ENCODE measurements at regions not wholly inside any gene's neighbourhood (a gene's known extent, or its start where the extent isn't known, plus 50 kb on each side); places are given as distances from the start of the nearest gene placed in this dataset.
"Not testable (repeated sequence)": the region's sequence is repeated elsewhere in the genome, so short reads cannot be mapped to it uniquely, and the experiment has no call there.

DNA sequence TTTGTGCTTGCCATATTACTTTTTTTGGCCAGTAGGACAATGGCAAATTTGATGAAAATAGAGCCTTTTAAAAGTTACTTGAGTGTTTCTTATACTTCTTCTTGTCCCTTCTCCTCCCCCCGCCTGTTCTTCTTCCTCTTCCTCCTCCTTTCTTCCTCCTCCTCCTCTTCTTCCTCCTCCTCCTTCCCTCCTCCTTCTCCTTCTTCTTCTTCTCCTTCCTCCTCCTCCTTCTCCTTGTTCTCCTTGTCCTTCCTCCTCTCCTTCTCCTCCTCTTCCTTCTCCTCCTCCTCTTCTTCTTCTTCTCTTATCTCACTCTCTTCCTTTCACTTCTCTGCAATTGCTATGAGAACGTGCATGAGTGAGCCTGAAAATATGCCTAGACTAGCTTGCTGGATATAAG is 466.2 kb upstream of the NR5A2 start:
- Mint-ChIP-seq H3K4me1 (ENCODE audit: low read depth) (no peaks in the 10 kb centered on the region), H3K9me3 (no peaks in the 10 kb centered on the region), H3K36me3 (ENCODE audit: low read depth) (no peaks in the 10 kb centered on the region), H3K27me3 (ENCODE audit: low read depth) (peaks cover 22% of the 10 kb centered on the region), H3K27ac (no peak overlapping the region), H3K4me3 (no peak overlapping the region)

DNA sequence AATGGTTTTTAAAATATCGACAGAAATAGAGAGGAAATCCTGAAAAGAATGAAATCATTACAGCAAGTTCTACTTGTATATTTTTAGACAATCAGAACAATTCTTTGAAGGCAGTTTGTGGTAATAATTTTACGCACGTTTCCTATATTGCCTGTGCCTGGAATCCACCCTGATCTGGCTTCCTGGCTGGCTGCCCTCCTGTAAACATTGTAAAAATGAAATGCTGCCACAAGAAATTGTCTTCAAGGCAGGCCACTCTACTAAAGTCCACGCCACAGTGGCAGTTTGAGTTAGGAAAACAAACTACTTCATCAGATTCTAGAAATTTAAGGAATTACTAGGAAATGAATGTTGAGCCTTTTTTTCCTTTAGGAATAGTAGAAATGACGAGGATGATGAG is 454.5 kb upstream of the NR5A2 start:
- Mint-ChIP-seq H3K4me1 (ENCODE audit: low read depth) (no peaks in the 10 kb centered on the region), H3K9me3 (no peaks in the 10 kb centered on the region), H3K27me3 (ENCODE audit: low read depth) (peaks cover 21% of the 10 kb centered on the region), H3K27ac (no peak overlapping the region), H3K36me3 (ENCODE audit: low read depth) (no peaks in the 10 kb centered on the region), H3K4me3 (no peak overlapping the region)

DNA sequence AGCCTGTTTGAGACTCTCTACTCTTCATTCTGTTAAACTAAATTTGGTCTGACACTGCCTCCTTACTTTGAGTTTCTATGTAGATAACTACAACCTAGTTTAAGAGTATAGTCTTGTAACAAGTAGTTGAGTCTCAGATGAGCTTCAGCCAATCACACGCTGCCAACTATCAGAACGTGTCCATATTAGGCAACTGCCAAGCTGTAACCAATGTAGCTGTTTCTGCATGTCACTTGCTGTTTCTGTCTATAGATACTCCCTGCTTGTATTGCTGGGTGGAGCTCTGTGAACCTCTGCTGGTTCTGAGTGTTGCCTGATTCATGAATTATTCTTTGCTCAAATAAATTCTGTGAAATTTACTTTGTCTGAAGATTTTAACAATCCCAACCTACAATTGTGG is 452.6 kb upstream of the NR5A2 start:
- no peak overlapping the region for H3K4me3 Mint-ChIP-seq
- H3K9me3 Mint-ChIP-seq, result no peaks in the 10 kb centered on the region
- no peak overlapping the region for H3K27ac Mint-ChIP-seq
- H3K36me3 Mint-ChIP-seq (ENCODE audit: low read depth), result no peaks in the 10 kb centered on the region
- H3K4me1 Mint-ChIP-seq (ENCODE audit: low read depth), result no peaks in the 10 kb centered on the region
- H3K27me3 Mint-ChIP-seq (ENCODE audit: low read depth), result peaks cover 21% of the 10 kb centered on the region

DNA sequence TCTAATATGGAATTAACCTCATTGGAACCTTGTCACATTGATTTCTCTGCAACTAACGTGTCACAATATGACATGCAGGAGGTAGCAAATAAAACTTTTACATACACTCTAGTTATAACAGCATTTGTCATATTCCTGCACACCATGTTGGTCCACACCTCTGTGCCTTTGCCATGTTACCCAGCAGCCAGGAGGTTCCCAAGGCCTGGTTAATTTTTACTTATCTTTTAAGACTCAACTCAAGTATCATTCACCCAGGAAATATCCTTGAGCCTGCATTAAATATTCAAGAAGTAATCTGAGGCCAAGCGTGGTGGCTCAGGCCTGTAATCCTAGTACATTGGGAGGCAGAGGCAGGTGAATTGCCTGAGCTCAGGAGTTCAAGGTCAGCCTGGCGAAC is 447.2 kb upstream of the NR5A2 start:
- no peak overlapping the region for H3K4me3 Mint-ChIP-seq
- peaks cover 13% of the 10 kb centered on the region for H3K27me3 Mint-ChIP-seq (ENCODE audit: low read depth)
- no peaks in the 10 kb centered on the region for H3K36me3 Mint-ChIP-seq (ENCODE audit: low read depth)
- H3K9me3 Mint-ChIP-seq, result no peaks in the 10 kb centered on the region
- no peak overlapping the region for H3K27ac Mint-ChIP-seq
- H3K4me1 Mint-ChIP-seq (ENCODE audit: low read depth), result no peaks in the 10 kb centered on the region

DNA sequence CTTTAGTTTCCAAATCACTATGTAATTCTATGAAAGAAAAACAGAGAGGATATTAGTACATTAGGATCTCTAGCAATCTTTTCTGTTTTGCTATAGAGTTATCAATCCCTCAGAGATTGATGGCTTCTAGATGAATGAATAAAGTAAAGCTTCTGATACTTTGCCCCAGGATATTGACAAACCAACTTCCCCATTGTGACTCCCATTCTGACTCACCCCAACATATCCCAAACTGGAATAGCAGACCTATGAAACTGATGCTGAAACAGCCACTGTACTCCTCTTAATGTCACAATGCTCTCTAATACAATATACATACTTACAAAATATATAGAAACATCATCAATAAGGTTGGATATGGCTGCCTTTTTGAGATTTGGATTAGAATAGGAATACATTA is 442.1 kb upstream of the NR5A2 start:
- H3K27me3 Mint-ChIP-seq (ENCODE audit: low read depth), result peaks cover 9% of the 10 kb centered on the region
- no peaks in the 10 kb centered on the region for H3K9me3 Mint-ChIP-seq
- no peaks in the 10 kb centered on the region for H3K36me3 Mint-ChIP-seq (ENCODE audit: low read depth)
- no peak overlapping the region for H3K4me3 Mint-ChIP-seq
- H3K4me1 Mint-ChIP-seq (ENCODE audit: low read depth), result peaks cover 3% of the 10 kb centered on the region
- no peak overlapping the region for H3K27ac Mint-ChIP-seq

DNA sequence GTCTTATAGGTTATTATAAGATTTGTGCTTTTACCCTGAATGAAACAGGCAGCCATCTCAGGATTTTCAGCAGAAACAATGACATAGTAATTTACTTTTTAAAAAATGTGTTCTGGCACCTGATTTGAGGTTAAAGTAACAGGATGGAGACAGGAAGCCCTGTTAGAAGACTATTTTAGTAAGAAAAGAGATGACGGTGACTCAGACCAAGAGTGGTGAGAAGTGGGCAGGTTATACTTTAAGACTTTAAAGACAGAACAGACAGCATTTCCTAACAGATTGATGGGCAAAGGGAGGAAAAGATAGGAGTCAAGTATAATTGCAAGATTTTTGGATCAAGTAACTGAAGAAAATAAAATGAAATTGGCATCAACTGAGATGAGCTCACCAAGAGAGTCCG is 436.8 kb upstream of the NR5A2 start:
- H3K36me3 Mint-ChIP-seq (ENCODE audit: low read depth), result no peaks in the 10 kb centered on the region
- no peaks in the 10 kb centered on the region for H3K9me3 Mint-ChIP-seq
- H3K4me1 Mint-ChIP-seq (ENCODE audit: low read depth), result peaks cover 10% of the 10 kb centered on the region
- no peak overlapping the region for H3K27ac Mint-ChIP-seq
- H3K27me3 Mint-ChIP-seq (ENCODE audit: low read depth), result no peaks in the 10 kb centered on the region
- H3K4me3 Mint-ChIP-seq, result no peak overlapping the region

DNA sequence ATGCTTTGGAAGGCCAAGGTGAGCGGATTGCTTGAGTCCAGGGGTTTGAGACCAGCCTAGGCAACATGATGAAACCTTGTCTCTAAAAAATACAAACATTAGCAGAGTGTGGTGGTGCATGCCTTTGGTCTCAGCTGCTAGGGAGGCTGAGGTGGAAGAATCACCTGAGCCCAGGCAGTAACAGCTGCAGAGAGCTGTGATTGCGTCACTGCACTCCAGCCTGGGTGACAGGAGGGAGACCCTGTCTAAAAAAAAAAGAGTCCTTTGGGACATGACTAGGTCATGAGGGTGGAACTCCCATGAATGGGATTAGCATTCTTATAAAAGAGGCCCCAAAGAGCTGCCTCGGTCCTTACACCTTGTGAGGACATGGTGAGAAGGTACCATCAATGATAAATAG is 436.0 kb upstream of the NR5A2 start:
- Mint-ChIP-seq H3K4me3 (no peak overlapping the region), H3K4me1 (ENCODE audit: low read depth) (peaks cover 10% of the 10 kb centered on the region), H3K27ac (no peak overlapping the region), H3K27me3 (ENCODE audit: low read depth) (no peaks in the 10 kb centered on the region), H3K9me3 (no peaks in the 10 kb centered on the region), H3K36me3 (ENCODE audit: low read depth) (no peaks in the 10 kb centered on the region)

DNA sequence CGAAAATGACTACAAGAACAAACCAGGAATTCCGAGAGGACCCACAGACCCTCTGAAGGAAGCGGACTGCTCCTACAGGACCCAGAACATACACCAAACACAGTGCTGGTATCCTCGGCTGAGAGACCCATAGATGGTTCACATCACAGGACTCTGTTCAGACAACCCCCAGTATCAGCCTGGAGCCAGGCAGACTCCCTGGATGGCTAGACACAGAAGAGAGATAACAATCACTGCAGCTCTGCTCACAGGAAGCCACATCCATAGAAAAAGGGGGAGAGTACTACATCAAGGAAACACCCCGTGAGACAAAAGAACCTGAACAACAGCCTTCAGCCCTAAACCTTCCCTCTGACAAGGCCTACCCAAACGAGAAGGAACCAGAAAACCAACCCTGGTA is 434.0 kb upstream of the NR5A2 start:
- Mint-ChIP-seq H3K4me1 (ENCODE audit: low read depth) (peaks cover 10% of the 10 kb centered on the region), H3K27ac (no peak overlapping the region), H3K36me3 (ENCODE audit: low read depth) (no peaks in the 10 kb centered on the region), H3K9me3 (no peaks in the 10 kb centered on the region), H3K4me3 (no peak overlapping the region), H3K27me3 (ENCODE audit: low read depth) (no peaks in the 10 kb centered on the region)

DNA sequence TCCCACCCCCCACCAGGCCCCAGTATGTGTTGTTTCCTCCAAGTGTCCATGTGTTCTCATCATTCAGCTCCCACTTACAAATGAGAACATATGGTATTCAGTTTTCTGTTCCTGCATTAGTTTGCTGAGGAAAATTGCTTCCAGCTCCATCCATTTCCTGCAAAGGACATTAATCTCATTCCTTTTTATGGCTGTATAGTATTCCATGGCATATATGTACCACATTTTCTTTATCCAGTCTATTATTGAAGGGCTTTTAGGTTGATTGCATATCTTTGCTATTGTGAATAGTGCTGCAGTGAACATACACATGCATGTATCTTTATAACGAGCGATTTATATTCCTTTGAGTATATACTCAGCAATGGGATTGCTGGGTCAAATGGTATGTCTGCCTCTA is 431.1 kb upstream of the NR5A2 start:
- not testable (repeated sequence) for H3K4me1 Mint-ChIP-seq (ENCODE audit: low read depth); H3K4me3 Mint-ChIP-seq; H3K36me3 Mint-ChIP-seq (ENCODE audit: low read depth); H3K27me3 Mint-ChIP-seq (ENCODE audit: low read depth); H3K27ac Mint-ChIP-seq; H3K9me3 Mint-ChIP-seq

DNA sequence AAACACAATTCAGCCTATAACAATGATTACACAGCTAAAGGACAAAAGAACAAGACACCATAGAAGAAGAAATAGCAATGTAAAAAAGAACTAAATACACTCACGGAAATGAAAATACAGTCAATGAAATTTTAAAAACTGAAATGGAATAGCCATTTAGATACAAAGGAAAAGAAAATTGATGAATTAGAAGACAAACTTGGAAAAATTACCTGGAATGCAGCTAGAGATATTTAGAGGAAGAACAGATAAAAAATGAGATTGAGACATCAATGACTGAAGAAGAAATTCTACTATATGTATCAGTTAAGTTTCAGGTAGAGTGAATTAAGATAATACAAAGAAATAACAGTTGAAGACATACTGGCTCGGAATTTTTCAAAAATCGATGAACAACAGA is 430.4 kb upstream of the NR5A2 start:
- Mint-ChIP-seq H3K4me3 (no peak overlapping the region), H3K27me3 (ENCODE audit: low read depth) (no peaks in the 10 kb centered on the region), H3K4me1 (ENCODE audit: low read depth) (no peaks in the 10 kb centered on the region), H3K27ac (no peak overlapping the region), H3K9me3 (peaks cover 2% of the 10 kb centered on the region), H3K36me3 (ENCODE audit: low read depth) (no peaks in the 10 kb centered on the region)

DNA sequence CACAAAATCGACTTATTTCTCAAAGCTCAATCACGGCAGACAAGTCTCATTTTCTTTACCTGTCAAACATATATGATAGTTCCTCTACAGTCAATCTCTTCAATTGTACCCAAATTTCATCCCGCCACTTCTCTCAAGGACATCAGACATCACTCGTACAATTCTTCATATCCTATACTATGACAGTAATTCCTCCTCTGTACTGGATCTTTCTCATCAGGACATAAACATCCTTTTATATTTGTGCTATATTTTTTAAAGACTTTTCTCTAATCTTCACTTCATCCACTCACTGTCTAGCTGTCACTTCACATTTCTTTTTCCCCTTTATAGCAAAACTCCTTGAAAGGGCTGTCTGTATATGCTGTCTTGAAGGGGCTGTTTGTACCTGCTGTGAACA is 419.1 kb upstream of the NR5A2 start:
- no peak overlapping the region for H3K4me3 Mint-ChIP-seq
- no peaks in the 10 kb centered on the region for H3K9me3 Mint-ChIP-seq
- H3K4me1 Mint-ChIP-seq (ENCODE audit: low read depth), result no peaks in the 10 kb centered on the region

DNA sequence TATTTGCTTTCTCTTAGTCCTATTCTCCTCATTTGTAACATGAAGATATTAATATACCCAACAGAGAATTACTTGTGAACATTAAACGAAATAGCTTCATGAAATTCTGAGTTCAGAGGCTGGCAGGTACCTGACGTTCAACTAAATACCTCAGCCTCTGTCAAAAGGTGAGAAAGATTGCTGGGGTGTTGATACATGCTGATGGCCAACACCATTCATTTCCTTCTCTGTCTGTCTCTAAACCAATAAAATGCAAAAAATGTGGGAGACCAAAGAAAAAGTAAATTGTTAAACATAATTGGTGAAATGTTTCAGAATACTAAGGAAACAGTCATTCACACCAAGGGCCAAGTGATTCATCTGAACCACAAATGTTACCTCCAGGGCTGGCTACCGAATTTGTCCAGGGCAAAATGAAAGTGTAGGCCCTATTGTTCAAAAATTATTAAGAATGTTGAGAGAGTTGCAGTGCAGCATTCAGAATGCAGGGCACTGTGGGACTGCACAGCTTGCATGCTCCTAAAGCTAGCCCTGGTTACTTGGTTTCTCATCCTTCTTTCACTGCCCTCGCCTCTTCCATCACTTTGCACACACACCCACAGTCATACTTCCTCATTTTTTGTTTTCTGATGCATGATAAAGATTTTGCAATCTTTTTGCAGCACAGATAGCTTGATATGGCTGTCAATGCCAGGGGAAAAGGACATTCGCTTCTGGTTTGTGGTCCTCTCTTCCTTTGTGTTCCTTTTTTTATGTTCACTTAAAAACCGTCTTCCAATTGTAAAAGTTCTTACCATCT is 414.3 kb upstream of the NR5A2 start:
- Mint-ChIP-seq H3K27me3 (ENCODE audit: low read depth) (peaks cover 3% of the 10 kb centered on the region), H3K4me1 (ENCODE audit: low read depth) (no peaks in the 10 kb centered on the region), H3K4me3 (no peak overlapping the region), H3K36me3 (ENCODE audit: low read depth) (no peaks in the 10 kb centered on the region), H3K9me3 (no peaks in the 10 kb centered on the region), H3K27ac (no peak overlapping the region)

More for the DNA sequence above, 419.1 kb upstream of the NR5A2 start:
- Mint-ChIP-seq H3K27ac (no peak overlapping the region), H3K36me3 (ENCODE audit: low read depth) (no peaks in the 10 kb centered on the region), H3K27me3 (ENCODE audit: low read depth) (peaks cover 5% of the 10 kb centered on the region)

DNA sequence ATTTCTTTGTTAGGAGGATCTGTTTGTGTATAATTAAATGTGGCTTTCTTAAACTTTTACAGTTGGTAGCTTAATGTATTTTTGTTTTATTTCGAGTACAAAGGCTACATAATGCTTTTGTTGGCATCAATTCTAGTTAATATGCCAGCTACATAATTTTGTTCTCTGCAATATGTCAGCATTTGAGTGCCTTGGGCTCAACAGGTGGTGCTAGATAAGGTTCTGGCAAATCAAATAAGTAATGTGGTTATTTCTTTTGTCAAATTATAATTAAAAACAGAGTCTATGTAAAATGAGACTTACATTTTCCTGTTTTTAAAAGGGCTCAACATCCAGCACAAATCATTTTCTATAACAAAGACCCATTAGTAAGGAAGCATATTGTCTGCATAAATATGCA is 410.6 kb upstream of the NR5A2 start:
- H3K4me3 Mint-ChIP-seq, result no peak overlapping the region
- no peaks in the 10 kb centered on the region for H3K4me1 Mint-ChIP-seq (ENCODE audit: low read depth)
- peaks cover 3% of the 10 kb centered on the region for H3K27me3 Mint-ChIP-seq (ENCODE audit: low read depth)
- no peaks in the 10 kb centered on the region for H3K9me3 Mint-ChIP-seq
- no peaks in the 10 kb centered on the region for H3K36me3 Mint-ChIP-seq (ENCODE audit: low read depth)
- H3K27ac Mint-ChIP-seq, result no peak overlapping the region

DNA sequence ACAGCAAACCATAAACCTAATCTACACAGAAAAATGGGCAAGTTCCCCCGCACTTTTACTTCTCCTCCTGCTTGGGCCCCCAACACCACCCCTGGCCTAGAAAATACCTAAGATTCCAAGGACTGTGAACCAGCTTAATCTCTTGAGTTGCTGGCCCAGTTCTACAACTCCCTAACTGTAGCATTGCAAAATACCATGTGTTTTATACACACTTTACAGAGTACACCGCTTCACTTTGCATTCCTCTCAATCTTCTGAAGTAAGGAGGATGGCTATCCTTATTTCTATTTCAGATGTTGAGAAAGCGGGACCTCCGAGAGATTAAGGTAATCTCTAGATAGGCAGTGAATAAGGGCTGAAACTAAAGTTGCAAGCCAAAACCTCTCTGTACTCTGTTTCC is 408.3 kb upstream of the NR5A2 start:
- no peak overlapping the region for H3K27ac Mint-ChIP-seq
- H3K36me3 Mint-ChIP-seq (ENCODE audit: low read depth), result no peaks in the 10 kb centered on the region
- no peak overlapping the region for H3K4me3 Mint-ChIP-seq
- H3K4me1 Mint-ChIP-seq (ENCODE audit: low read depth), result no peaks in the 10 kb centered on the region
- no peaks in the 10 kb centered on the region for H3K27me3 Mint-ChIP-seq (ENCODE audit: low read depth)
- H3K9me3 Mint-ChIP-seq, result no peaks in the 10 kb centered on the region

DNA sequence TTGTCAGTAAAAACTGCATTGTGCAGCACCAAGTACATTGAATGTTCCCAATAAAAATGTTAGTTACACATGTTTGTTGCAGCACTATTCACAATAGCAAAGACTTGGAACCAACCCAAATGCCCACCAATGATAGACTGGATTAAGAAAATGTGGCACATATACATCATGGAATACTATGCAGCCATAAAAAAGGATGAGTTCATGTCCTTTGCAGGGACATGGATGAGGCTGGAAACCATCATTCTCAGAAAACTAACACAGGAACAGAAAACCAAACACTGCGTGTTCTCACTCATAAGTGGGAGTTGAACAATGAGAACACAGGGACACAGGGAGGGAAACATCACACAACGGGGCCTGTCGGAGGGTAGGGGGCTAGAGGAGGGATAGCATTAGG is 401.3 kb upstream of the NR5A2 start:
- not testable (repeated sequence) for H3K36me3 Mint-ChIP-seq (ENCODE audit: low read depth); H3K27ac Mint-ChIP-seq; H3K9me3 Mint-ChIP-seq; H3K27me3 Mint-ChIP-seq (ENCODE audit: low read depth); H3K4me1 Mint-ChIP-seq (ENCODE audit: low read depth); H3K4me3 Mint-ChIP-seq

DNA sequence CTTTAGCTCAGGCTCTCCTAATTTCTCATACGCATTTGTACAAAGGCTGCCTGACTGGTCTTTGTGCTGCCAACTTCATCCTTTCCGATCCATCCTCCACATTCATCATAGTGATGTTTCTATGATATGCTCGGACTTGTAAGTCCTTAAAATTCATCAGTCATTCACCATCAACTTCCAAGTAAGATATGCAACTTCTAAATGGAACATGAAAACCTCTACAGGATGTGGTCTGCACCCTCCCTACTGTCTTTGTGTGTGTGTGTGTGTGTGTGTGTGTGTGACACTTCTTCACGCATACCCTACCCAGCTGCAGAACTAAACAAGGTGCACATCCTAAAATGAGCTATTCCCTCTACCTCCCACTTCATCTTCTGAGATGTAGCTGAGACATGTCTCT is 397.9 kb upstream of the NR5A2 start:
- Mint-ChIP-seq H3K36me3 (ENCODE audit: low read depth) (no peaks in the 10 kb centered on the region), H3K4me1 (ENCODE audit: low read depth) (peaks cover 4% of the 10 kb centered on the region), H3K27me3 (ENCODE audit: low read depth) (peaks cover 8% of the 10 kb centered on the region), H3K4me3 (no peak overlapping the region), H3K27ac (no peak overlapping the region), H3K9me3 (peaks cover 4% of the 10 kb centered on the region)
